ENCODE measurements at regions not wholly inside any gene's neighbourhood (a gene's known extent, or its start where the extent isn't known, plus 50 kb on each side); places are given as distances from the start of the nearest gene placed in this dataset.

DNA sequence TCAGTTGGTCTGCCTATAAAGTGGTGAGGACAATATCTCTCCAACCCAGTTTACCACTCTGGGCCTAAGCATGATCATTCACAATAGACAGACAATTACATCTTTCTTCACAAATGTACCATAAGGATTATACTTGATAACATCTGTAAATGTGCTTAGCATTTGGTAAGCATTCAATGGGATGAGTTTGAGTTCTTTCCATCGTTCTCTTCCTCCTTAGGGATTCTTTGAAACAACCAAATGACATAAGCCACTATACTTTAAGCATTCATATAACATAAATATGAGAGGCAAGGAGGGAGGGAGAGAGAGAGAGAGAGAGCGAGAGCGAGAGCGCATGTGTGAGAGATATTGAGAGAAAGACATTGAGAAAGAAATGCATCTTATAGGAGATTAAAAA, 303.3 kb upstream of the CBLB start:
- Histone ChIP-seq H3K27me3 (no peaks in the 10 kb centered on the region), H3K4me1 (no peaks in the 10 kb centered on the region), H3K4me3 (no peak overlapping the region), H3K9me3 (no peaks in the 10 kb centered on the region), H3K27ac (no peak overlapping the region), H3K36me3 (no peaks in the 10 kb centered on the region)
- DNase-seq (no peak), ATAC-seq (no peak)
- intact Hi-C loops (cut with DNase I; ENCODE audit: low total_unique reads): no loop called here
- in situ Hi-C loops (cut with MboI; ENCODE audit: low sequenced_read_pairs in 4 of 4): no loop called here
- TF ChIP-seq POLR2A (IDR thresholded peaks at IDR 0.05): no peak
- TF ChIP-seq, protein P1, sequence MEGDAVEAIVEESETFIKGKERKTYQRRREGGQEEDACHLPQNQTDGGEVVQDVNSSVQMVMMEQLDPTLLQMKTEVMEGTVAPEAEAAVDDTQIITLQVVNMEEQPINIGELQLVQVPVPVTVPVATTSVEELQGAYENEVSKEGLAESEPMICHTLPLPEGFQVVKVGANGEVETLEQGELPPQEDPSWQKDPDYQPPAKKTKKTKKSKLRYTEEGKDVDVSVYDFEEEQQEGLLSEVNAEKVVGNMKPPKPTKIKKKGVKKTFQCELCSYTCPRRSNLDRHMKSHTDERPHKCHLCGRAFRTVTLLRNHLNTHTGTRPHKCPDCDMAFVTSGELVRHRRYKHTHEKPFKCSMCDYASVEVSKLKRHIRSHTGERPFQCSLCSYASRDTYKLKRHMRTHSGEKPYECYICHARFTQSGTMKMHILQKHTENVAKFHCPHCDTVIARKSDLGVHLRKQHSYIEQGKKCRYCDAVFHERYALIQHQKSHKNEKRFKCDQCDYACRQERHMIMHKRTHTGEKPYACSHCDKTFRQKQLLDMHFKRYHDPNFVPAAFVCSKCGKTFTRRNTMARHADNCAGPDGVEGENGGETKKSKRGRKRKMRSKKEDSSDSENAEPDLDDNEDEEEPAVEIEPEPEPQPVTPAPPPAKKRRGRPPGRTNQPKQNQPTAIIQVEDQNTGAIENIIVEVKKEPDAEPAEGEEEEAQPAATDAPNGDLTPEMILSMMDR (IDR thresholded peaks at IDR 0.05 in 4 of 5, conservative IDR thresholded peaks at IDR 0.05 in 1 of 5): no peak

DNA sequence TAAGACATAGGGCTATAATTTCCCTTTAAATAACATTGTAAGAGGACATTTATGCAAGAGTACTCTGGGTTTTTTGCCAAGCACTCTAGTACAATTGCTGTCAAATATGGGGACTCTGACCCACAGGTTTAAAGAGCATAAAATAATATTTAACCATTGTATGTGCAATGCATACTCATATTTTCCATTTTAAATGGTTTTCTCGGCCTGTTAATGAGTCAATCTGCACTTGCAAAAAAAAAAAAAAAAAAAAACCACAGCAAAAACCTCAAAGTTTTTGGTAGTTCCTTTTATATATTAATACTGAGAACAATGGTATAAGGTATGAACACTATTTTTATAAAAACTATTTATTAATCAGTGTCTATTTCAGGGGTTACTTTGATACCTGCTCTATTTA, 304.0 kb upstream of the CBLB start:
- in situ Hi-C loops (cut with MboI; ENCODE audit: low sequenced_read_pairs in 4 of 4): no loop called here
- no peak overlapping the region for H3K27ac ChIP-seq
- TF ChIP-seq POLR2A (IDR thresholded peaks at IDR 0.05): no peak
- TF ChIP-seq, protein P1 (IDR thresholded peaks at IDR 0.05 in 4 of 5, conservative IDR thresholded peaks at IDR 0.05 in 1 of 5): no peak
- H3K4me1 ChIP-seq: no peaks in the 10 kb centered on the region
- no peaks in the 10 kb centered on the region for H3K27me3 ChIP-seq
- H3K9me3 ChIP-seq: no peaks in the 10 kb centered on the region
- ATAC-seq (no peak), DNase-seq (no peak)
- intact Hi-C loops (cut with DNase I; ENCODE audit: low total_unique reads): no loop called here
- H3K36me3 ChIP-seq: no peaks in the 10 kb centered on the region
- no peak overlapping the region for H3K4me3 ChIP-seq

DNA sequence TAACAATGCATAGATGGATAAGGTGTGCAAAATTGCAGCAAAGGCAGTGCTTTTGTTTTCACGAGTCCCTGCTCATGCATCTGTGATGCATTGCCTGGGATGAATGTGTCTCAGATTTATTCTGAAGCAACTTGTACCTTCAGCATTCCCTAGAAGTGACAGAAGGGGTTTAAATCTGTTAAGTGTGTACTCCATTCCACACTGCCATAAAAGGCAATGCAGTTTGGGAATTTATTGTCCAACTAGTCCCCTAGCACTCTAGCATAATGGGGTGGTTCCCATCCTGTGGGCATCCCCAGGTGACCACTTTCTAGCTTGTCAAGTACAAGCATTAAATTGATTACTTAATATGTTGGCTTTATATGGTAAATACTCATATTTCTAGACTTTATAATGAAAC, 306.5 kb upstream of the CBLB start:
- ATAC-seq (no peak), DNase-seq (no peak)
- in situ Hi-C loops (cut with MboI; ENCODE audit: low sequenced_read_pairs in 4 of 4) (no loop called here), intact Hi-C loops (cut with DNase I; ENCODE audit: low total_unique reads) (no loop called here)
- TF ChIP-seq, protein P1 (IDR thresholded peaks at IDR 0.05 in 4 of 5, conservative IDR thresholded peaks at IDR 0.05 in 1 of 5): no peak
- no peak for TF ChIP-seq POLR2A (IDR thresholded peaks at IDR 0.05)
- Histone ChIP-seq H3K27ac (no peak overlapping the region), H3K9me3 (no peaks in the 10 kb centered on the region), H3K4me1 (no peaks in the 10 kb centered on the region), H3K27me3 (no peaks in the 10 kb centered on the region), H3K36me3 (no peaks in the 10 kb centered on the region), H3K4me3 (no peak overlapping the region)

DNA sequence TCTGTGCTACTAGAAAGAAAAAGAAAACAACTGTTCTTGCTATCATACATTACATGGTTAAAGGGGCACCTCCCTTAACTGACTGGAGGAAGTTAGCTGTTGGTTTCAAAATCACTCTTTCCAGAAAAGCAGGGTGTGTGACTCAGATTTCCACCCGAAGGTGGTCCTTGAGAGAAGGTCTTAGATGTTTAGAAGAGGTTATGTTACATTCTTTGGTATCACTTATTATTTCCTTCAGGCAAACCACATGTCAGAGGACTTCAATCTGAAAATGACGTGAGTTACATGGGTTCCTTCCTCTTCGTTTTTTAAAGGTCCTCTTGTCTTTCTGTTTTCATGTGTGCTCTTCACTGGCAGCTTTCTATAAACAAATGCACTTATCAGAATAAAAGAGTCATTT, 307.9 kb upstream of the CBLB start:
- in situ Hi-C loops (cut with MboI; ENCODE audit: low sequenced_read_pairs in 4 of 4): no loop called here
- DNase-seq: no peak
- intact Hi-C loops (cut with DNase I; ENCODE audit: low total_unique reads): no loop called here

More for the DNA sequence above, 307.9 kb upstream of the CBLB start:
- Histone ChIP-seq H3K4me1 (no peaks in the 10 kb centered on the region), H3K9me3 (no peaks in the 10 kb centered on the region), H3K4me3 (no peak overlapping the region), H3K27me3 (no peaks in the 10 kb centered on the region), H3K27ac (no peak overlapping the region), H3K36me3 (no peaks in the 10 kb centered on the region)
- ATAC-seq: no peak
- TF ChIP-seq, protein P1 (IDR thresholded peaks at IDR 0.05 in 4 of 5, conservative IDR thresholded peaks at IDR 0.05 in 1 of 5): no peak
- no peak for TF ChIP-seq POLR2A (IDR thresholded peaks at IDR 0.05)
